HCT116 (cell line): ENCODE measurements at regions not wholly inside any gene's neighbourhood (a gene's known extent, or its start where the extent isn't known, plus 50 kb on each side); places are given as distances from the start of the nearest gene placed in this dataset.

ENCODE experiments used
- ATAC-seq: fragments of 200-7000 bp; cut with Tn5 transposase; 2 replicates; pipeline ENCODE4 v1.9.1; 2020; ENCODE audit warnings: mild to moderate bottlenecking, moderate library complexity
- BruUV-seq: library from RNA; stranded (reverse); fragments of 400-500 nt; replicated peaks from 2 replicates; lab custom pipeline; 2021; lab: Mats Ljungman, UMichigan
- CTCF ChIA-PET: fragments of 300-600 bp; sonication (Branson Sonifier 250); formaldehyde crosslinking; loops from one replicate; lab custom pipeline; 2021; ENCODE audit warnings: antibody characterized with exemption; lab: Charles Lee
- POLR2A ChIA-PET: fragments of 300-600, 350-600 bp; sonication (Branson Sonifier 250); formaldehyde crosslinking; loops from one replicate; lab custom pipeline; 2021; ENCODE audit warnings: antibody characterized with exemption; lab: Charles Lee
- RAD21 ChIA-PET, 2 experiments: fragments of 300-600 bp; sonication (Branson Sonifier 250); formaldehyde crosslinking; loops; one replicate each; lab custom pipeline; 2023; ENCODE audit warnings: low total read pairs in 2 of 2; ENCODE audit not compliant: uncharacterized antibody in 2 of 2, unreplicated experiment in 2 of 2, low non-redundant PET in 1 of 2; lab: Charles Lee
- DNase-seq: peaks from one replicate; pipeline ENCODE4 v3.0.0-alpha.2; 2010; ENCODE audit warnings: low read depth, low spot score
- H2AFZ ChIP-seq: fragments of 200-600 bp; shearing (Covaris generic), sonication (generic); 2 replicates; pipeline ENCODE4 v1.6.1; 2017; ENCODE audit warnings: low read depth, mixed run types, mixed read lengths, antibody characterized with exemption, low read length; ENCODE audit not compliant: poor library complexity, severe bottlenecking
- H3K27ac ChIP-seq: 2 replicates; pipeline ENCODE4 v1.5.1; 2012; ENCODE audit warnings: low read depth, low read length
- H3K27me3 ChIP-seq: fragments of 200-600 bp; sonication (generic); 2 replicates; pipeline ENCODE4 v1.6.1; 2016; ENCODE audit warnings: mixed run types, low read length, mixed read lengths; ENCODE audit not compliant: insufficient read depth
- H3K36me3 ChIP-seq, 2 experiments: fragments of 200-500 bp in 1 of 2; fragments of 200-600 bp in 1 of 2; sonication (Bioruptor generic) in 1 of 2; sonication (generic) in 1 of 2; 2 replicates each; pipeline versions ENCODE4 v1.5.1 to v1.6.1; 2014 to 2016; ENCODE audit warnings: low read length in 2 of 2, inconsistent platforms in 1 of 2, mixed read lengths in 1 of 2, mixed run types in 1 of 2; ENCODE audit not compliant: insufficient read depth in 2 of 2, control insufficient read depth in 1 of 2
- H3K4me1 ChIP-seq, 2 experiments: fragments of 200-600 bp in 1 of 2; sonication (generic) in 1 of 2; 2 replicates each; pipeline versions ENCODE4 v1.5.1 to v1.6.1; 2012 to 2017; ENCODE audit warnings: low read length in 2 of 2, inconsistent platforms in 1 of 2, mild to moderate bottlenecking in 1 of 2, mixed read lengths in 1 of 2, mixed run types in 1 of 2, moderate library complexity in 1 of 2; ENCODE audit not compliant: insufficient read depth in 2 of 2, control insufficient read depth in 1 of 2
- H3K4me2 ChIP-seq: fragments of 200-600 bp; sonication (generic); 2 replicates; pipeline ENCODE4 v1.6.1; 2017; ENCODE audit warnings: mixed run types, low read length, mixed read lengths
- H3K4me3 ChIP-seq, 2 experiments: fragments of 200-600 bp in 1 of 2; sonication (generic) in 1 of 2; replicated peaks in 1 of 2; 2 replicates each; pipeline ENCODE4 v1.5.1; 2011 to 2016; ENCODE audit warnings: low read length in 2 of 2, control low read depth in 1 of 2, low read depth in 1 of 2, mild to moderate bottlenecking in 1 of 2, mixed read lengths in 1 of 2, mixed run types in 1 of 2
- H3K79me2 ChIP-seq: fragments of 200-600 bp; sonication (generic); 2 replicates; pipeline ENCODE4 v1.6.1; 2017; ENCODE audit warnings: mild to moderate bottlenecking, mixed run types, low read length, moderate library complexity, mixed read lengths; ENCODE audit not compliant: insufficient read depth
- H3K9ac ChIP-seq: fragments of 200-600 bp; sonication (generic); 2 replicates; pipeline ENCODE4 v1.6.1; 2016; ENCODE audit warnings: low read length, mixed read lengths
- H3K9me2 ChIP-seq: fragments of 200-600 bp; sonication (generic), shearing (Covaris generic); 2 replicates; pipeline ENCODE4 v1.6.1; 2017; ENCODE audit warnings: mixed run types, mild to moderate bottlenecking, moderate library complexity; ENCODE audit not compliant: insufficient read depth
- H3K9me3 ChIP-seq, 2 experiments: fragments of 200-500 bp in 1 of 2; fragments of 200-600 bp in 1 of 2; sonication (Bioruptor generic) in 1 of 2; sonication (generic) in 1 of 2; 2 replicates each; pipeline ENCODE4 v1.6.1; 2014 to 2017; ENCODE audit warnings: low read length in 2 of 2, mixed read lengths in 2 of 2, inconsistent platforms in 1 of 2, low read depth in 1 of 2, mild to moderate bottlenecking in 1 of 2, mixed run types in 1 of 2, moderate library complexity in 1 of 2; ENCODE audit not compliant: control insufficient read depth in 1 of 2, insufficient read depth in 1 of 2
- H4K20me1 ChIP-seq: fragments of 200-600 bp; sonication (generic), shearing (Covaris generic); 2 replicates; pipeline ENCODE4 v1.6.1; 2017; ENCODE audit warnings: mixed run types, mild to moderate bottlenecking, moderate library complexity; ENCODE audit not compliant: insufficient read depth
- CBX3 ChIP-seq: IDR thresholded peaks from 2 replicates; pipeline ENCODE4 v1.6.1; 2012; ENCODE audit warnings: low read depth
- CEBPB ChIP-seq: IDR thresholded peaks from 2 replicates; pipeline ENCODE4 v1.6.1; 2012; ENCODE audit warnings: low read depth
- EZH2 ChIP-seq: fragments of 200-600 bp; sonication (generic); IDR thresholded peaks from 2 replicates; pipeline ENCODE4 v1.6.1; 2017; ENCODE audit warnings: antibody characterized with exemption, mixed run types
- FOSL1 ChIP-seq: IDR thresholded peaks from 2 replicates; pipeline ENCODE4 v1.6.1; 2012; ENCODE audit warnings: low read depth
- JUND ChIP-seq: IDR thresholded peaks from 2 replicates; pipeline ENCODE4 v1.6.1; 2012
- POLR2AphosphoS5 ChIP-seq: IDR thresholded peaks from 2 replicates; pipeline ENCODE4 v1.6.1; 2011; ENCODE audit warnings: mild to moderate bottlenecking, low read depth, low read length, moderate library complexity
- RAD21 ChIP-seq: IDR thresholded peaks from 2 replicates; pipeline ENCODE4 v1.6.1; 2012; ENCODE audit warnings: low read depth, mild to moderate bottlenecking
- intact Hi-C: fragments of 100-400 bp; cut with micrococcal nuclease; formaldehyde crosslinking; loops from 2 replicates; pipeline ENCODE4 v1.10.0; 2022
- TF ChIP-seq, protein P1 (sequence below), 3 experiments: fragments of 200-600 bp in 1 of 3; sonication (generic) in 1 of 3; IDR thresholded peaks in 2 of 3; conservative IDR thresholded peaks in 1 of 3; 2 replicates each; pipeline ENCODE4 v1.5.1; 2012 to 2017; ENCODE audit warnings: low read depth in 2 of 3, low read length in 2 of 3, antibody characterized with exemption in 1 of 3, borderline replicate concordance in 1 of 3, control low read depth in 1 of 3, mild to moderate bottlenecking in 1 of 3, mixed read lengths in 1 of 3, mixed run types in 1 of 3, moderate library complexity in 1 of 3; ENCODE audit not compliant: insufficient read depth in 1 of 3
- TF ChIP-seq, protein P2 (sequence below): IDR thresholded peaks from 2 replicates; pipeline ENCODE4 v1.6.1; 2011; ENCODE audit warnings: mild to moderate bottlenecking, low read length, moderate library complexity; ENCODE audit not compliant: insufficient replicate concordance; ENCODE audit errors: extremely low read depth
- TF ChIP-seq, protein P3 (sequence below): IDR thresholded peaks from 2 replicates; pipeline ENCODE4 v1.6.1; 2012

DNA sequence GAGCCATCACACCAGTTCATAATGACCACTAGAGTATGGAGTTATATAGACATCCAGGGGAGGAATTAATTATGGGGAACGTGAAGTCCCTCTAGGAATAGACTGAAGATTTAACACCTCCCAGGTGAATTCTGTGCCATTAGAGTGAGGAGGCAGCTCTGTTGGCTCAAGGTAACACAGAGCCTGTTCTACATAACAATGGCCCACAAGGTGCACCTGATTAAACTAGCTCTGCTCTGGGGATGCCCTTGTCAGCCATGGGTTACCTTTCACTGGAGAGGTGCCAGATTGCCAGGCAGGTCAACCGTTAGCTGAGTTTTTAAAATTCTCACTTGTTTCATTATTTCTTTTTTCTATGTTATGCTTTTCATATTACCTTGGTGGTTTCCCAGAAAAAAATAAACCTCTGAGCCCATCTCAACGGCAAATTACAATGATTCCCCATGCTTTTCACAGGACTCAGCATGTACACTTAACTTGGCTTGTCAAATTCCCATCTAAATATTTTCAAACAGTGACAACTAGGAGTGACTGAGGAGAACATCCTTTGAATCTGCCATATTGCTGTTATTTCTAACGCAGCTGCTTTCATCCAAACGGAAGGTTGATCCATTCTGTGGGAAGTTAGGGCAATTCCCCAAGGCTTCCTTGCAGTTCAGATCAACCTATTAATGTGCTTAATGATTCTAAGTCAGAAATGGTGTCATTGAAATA is 512.9 kb downstream of the MCTP2 start:
- TF ChIP-seq RAD21 = no peak
- TF ChIP-seq POLR2AphosphoS5 = no peak
- TF ChIP-seq EZH2 = no peak
- TF ChIP-seq CBX3 = no peak
- TF ChIP-seq, protein P1, sequence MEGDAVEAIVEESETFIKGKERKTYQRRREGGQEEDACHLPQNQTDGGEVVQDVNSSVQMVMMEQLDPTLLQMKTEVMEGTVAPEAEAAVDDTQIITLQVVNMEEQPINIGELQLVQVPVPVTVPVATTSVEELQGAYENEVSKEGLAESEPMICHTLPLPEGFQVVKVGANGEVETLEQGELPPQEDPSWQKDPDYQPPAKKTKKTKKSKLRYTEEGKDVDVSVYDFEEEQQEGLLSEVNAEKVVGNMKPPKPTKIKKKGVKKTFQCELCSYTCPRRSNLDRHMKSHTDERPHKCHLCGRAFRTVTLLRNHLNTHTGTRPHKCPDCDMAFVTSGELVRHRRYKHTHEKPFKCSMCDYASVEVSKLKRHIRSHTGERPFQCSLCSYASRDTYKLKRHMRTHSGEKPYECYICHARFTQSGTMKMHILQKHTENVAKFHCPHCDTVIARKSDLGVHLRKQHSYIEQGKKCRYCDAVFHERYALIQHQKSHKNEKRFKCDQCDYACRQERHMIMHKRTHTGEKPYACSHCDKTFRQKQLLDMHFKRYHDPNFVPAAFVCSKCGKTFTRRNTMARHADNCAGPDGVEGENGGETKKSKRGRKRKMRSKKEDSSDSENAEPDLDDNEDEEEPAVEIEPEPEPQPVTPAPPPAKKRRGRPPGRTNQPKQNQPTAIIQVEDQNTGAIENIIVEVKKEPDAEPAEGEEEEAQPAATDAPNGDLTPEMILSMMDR (IDR thresholded peaks at IDR 0.05 in 2 of 3, conservative IDR thresholded peaks at IDR 0.05 in 1 of 3; ENCODE audit: borderline replicate concordance in 1 of 3, insufficient read depth in 1 of 3, low read depth in 2 of 3, low read length in 2 of 3) = no peak
- TF ChIP-seq, protein P2, sequence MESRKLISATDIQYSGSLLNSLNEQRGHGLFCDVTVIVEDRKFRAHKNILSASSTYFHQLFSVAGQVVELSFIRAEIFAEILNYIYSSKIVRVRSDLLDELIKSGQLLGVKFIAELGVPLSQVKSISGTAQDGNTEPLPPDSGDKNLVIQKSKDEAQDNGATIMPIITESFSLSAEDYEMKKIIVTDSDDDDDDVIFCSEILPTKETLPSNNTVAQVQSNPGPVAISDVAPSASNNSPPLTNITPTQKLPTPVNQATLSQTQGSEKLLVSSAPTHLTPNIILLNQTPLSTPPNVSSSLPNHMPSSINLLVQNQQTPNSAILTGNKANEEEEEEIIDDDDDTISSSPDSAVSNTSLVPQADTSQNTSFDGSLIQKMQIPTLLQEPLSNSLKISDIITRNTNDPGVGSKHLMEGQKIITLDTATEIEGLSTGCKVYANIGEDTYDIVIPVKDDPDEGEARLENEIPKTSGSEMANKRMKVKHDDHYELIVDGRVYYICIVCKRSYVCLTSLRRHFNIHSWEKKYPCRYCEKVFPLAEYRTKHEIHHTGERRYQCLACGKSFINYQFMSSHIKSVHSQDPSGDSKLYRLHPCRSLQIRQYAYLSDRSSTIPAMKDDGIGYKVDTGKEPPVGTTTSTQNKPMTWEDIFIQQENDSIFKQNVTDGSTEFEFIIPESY = no peak
- TF ChIP-seq, protein P3, sequence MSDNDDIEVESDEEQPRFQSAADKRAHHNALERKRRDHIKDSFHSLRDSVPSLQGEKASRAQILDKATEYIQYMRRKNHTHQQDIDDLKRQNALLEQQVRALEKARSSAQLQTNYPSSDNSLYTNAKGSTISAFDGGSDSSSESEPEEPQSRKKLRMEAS = no peak
- TF ChIP-seq JUND = no peak
- TF ChIP-seq FOSL1 = no peak
- no peak for TF ChIP-seq CEBPB
- no peak overlapping the region for H3K27ac ChIP-seq
- H3K4me1 ChIP-seq = no peaks in the 10 kb centered on the region
- no TSS peak for BruUV-seq
- H4K20me1 ChIP-seq = no peaks in the 10 kb centered on the region
- intact Hi-C loops = no loop called here
- no peaks in the 10 kb centered on the region for H3K9me2 ChIP-seq
- H2AFZ ChIP-seq = no peak overlapping the region
- H3K4me2 ChIP-seq = no peak overlapping the region
- no peak overlapping the region for H3K9ac ChIP-seq
- no peak for ATAC-seq
- no peak overlapping the region for H3K4me3 ChIP-seq
- no peak for DNase-seq
- RAD21 ChIA-PET = no interaction called here
- H3K36me3 ChIP-seq = no peaks in the 10 kb centered on the region
- H3K79me2 ChIP-seq = no peaks in the 10 kb centered on the region
- no peaks in the 10 kb centered on the region for H3K9me3 ChIP-seq
- CTCF ChIA-PET = no interaction called here
- POLR2A ChIA-PET = no interaction called here
- no peaks in the 10 kb centered on the region for H3K27me3 ChIP-seq
